HEK293 (cell line): ENCODE measurements at regions not wholly inside any gene's neighbourhood (a gene's known extent, or its start where the extent isn't known, plus 50 kb on each side); places are given as distances from the start of the nearest gene placed in this dataset.

Source experiments
- CTCF ChIA-PET: fragments of 350-600 bp; formaldehyde crosslinking; extraction: SDS; loops from one replicate; lab custom pipeline; 2021; ENCODE audit warnings: antibody characterized with exemption; lab: Yijun Ruan, JAX
- POLR2A ChIA-PET: fragments of 300-600 bp; formaldehyde crosslinking; extraction: SDS; loops from one replicate; lab custom pipeline; 2020; ENCODE audit warnings: antibody characterized with exemption, inconsistent platforms; lab: Yijun Ruan, JAX
- H3K27ac ChIP-seq: fragments of 200-500 bp; sonication (Bioruptor generic); 2 replicates; pipeline ENCODE4 v1.5.1; 2014; ENCODE audit warnings: low read depth, low read length, control low read depth, inconsistent platforms; ENCODE audit errors: extremely low read depth
- H3K36me3 ChIP-seq, 2 experiments: fragments of 200-500 bp in 1 of 2; sonication (Bioruptor generic) in 1 of 2; 1 replicate in 1 of 2; 2 replicates in 1 of 2; pipeline ENCODE4 v1.5.1; 2014 to 2017; ENCODE audit warnings: inconsistent platforms in 2 of 2, low read length in 2 of 2; ENCODE audit not compliant: control insufficient read depth in 2 of 2, insufficient read depth in 1 of 2
- H3K4me1 ChIP-seq: fragments of 200-500 bp; sonication (Bioruptor generic); 2 replicates; pipeline ENCODE4 v1.5.1; 2014; ENCODE audit warnings: mild to moderate bottlenecking, low read length, inconsistent platforms; ENCODE audit not compliant: control insufficient read depth, insufficient read depth
- H3K4me3 ChIP-seq: 2 replicates; pipeline ENCODE4 v1.5.1; 2011; ENCODE audit warnings: low read depth, mild to moderate bottlenecking, control low read depth, low read length, moderate library complexity
- H3K9me3 ChIP-seq: fragments of 200-500 bp; sonication (Bioruptor generic); 2 replicates; pipeline ENCODE4 v1.5.1; 2014; ENCODE audit warnings: low read depth, low read length, inconsistent platforms; ENCODE audit not compliant: control insufficient read depth, insufficient read depth
- BCL11B ChIP-seq: fragments of 450-650 bp; formaldehyde crosslinking; IDR thresholded peaks from 2 replicates; pipeline ENCODE4 v1.5.1; 2016; ENCODE audit warnings: low read depth, missing biosample characterization, missing genetic modification characterization
- PBX3 ChIP-seq: sonication (generic); formaldehyde crosslinking; IDR thresholded peaks from 2 replicates; pipeline ENCODE4 v1.8.1; 2022; ENCODE audit warnings: mild to moderate bottlenecking, moderate library complexity, missing genetic modification reagents
- TCF7L2 ChIP-seq: IDR thresholded peaks from 2 replicates; pipeline ENCODE4 v1.6.1; 2011; ENCODE audit warnings: low read depth, mild to moderate bottlenecking, inconsistent platforms, low read length, moderate library complexity, borderline replicate concordance
- WT1 ChIP-seq: fragments of 450-650 bp; formaldehyde crosslinking; IDR thresholded peaks from 2 replicates; pipeline ENCODE4 v1.5.1; 2016; ENCODE audit warnings: missing biosample characterization, missing genetic modification characterization
- ZBTB10 ChIP-seq: fragments of 450-650 bp; formaldehyde crosslinking; IDR thresholded peaks from 2 replicates; pipeline ENCODE4 v1.5.1; 2016; ENCODE audit warnings: missing biosample characterization, missing genetic modification characterization
- ZNF16 ChIP-seq: fragments of 450-650 bp; formaldehyde crosslinking; IDR thresholded peaks from 2 replicates; pipeline ENCODE4 v1.5.1; 2016; ENCODE audit warnings: low read depth, missing biosample characterization, missing genetic modification characterization
- ZNF221 ChIP-seq: fragments of 450-650 bp; formaldehyde crosslinking; IDR thresholded peaks from 2 replicates; pipeline ENCODE4 v1.5.1; 2017; ENCODE audit warnings: missing biosample characterization, missing genetic modification characterization, borderline replicate concordance
- ZNF366 ChIP-seq: fragments of 450-650 bp; formaldehyde crosslinking; conservative IDR thresholded peaks from 2 replicates; pipeline ENCODE4 v1.5.1; 2016; ENCODE audit warnings: missing biosample characterization, missing genetic modification characterization
- ZNF426 ChIP-seq: fragments of 450-650 bp; formaldehyde crosslinking; IDR thresholded peaks from 2 replicates; pipeline ENCODE4 v1.5.1; 2017; ENCODE audit warnings: missing biosample characterization, missing genetic modification characterization, mild to moderate bottlenecking, inconsistent platforms, moderate library complexity
- ZNF48 ChIP-seq: fragments of 450-650 bp; formaldehyde crosslinking; IDR thresholded peaks from 2 replicates; pipeline ENCODE4 v1.5.1; 2016; ENCODE audit warnings: missing biosample characterization, missing genetic modification characterization
- ZNF514 ChIP-seq: fragments of 450-650 bp; formaldehyde crosslinking; IDR thresholded peaks from 2 replicates; pipeline ENCODE4 v1.5.1; 2016; ENCODE audit warnings: missing biosample characterization, missing genetic modification characterization
- ZNF518A ChIP-seq: fragments of 450-650 bp; formaldehyde crosslinking; conservative IDR thresholded peaks from 2 replicates; pipeline ENCODE4 v1.5.1; 2016; ENCODE audit warnings: low read depth, missing biosample characterization, missing genetic modification characterization
- ZNF555 ChIP-seq: fragments of 450-650 bp; formaldehyde crosslinking; conservative IDR thresholded peaks from 2 replicates; pipeline ENCODE4 v1.5.1; 2017; ENCODE audit warnings: missing biosample characterization, mild to moderate bottlenecking, missing genetic modification characterization, inconsistent platforms
- ZNF561 ChIP-seq: fragments of 450-650 bp; IDR thresholded peaks from 2 replicates; pipeline ENCODE4 v1.5.1; 2018; ENCODE audit warnings: missing biosample characterization, missing genetic modification characterization, borderline replicate concordance
- ZNF585B ChIP-seq: fragments of 450-650 bp; formaldehyde crosslinking; IDR thresholded peaks from 2 replicates; pipeline ENCODE4 v1.5.1; 2016; ENCODE audit warnings: missing biosample characterization, missing genetic modification characterization
- ZNF654 ChIP-seq: fragments of 450-650 bp; formaldehyde crosslinking; IDR thresholded peaks from 2 replicates; pipeline ENCODE4 v1.5.1; 2016; ENCODE audit warnings: low read depth, missing biosample characterization, missing genetic modification characterization
- ZNF776 ChIP-seq: fragments of 450-650 bp; formaldehyde crosslinking; IDR thresholded peaks from 2 replicates; pipeline ENCODE4 v1.5.0; 2017; ENCODE audit warnings: missing biosample characterization, missing genetic modification characterization, borderline replicate concordance
- ZSCAN16 ChIP-seq: fragments of 450-650 bp; formaldehyde crosslinking; IDR thresholded peaks from 2 replicates; pipeline ENCODE4 v1.5.1; 2016; ENCODE audit warnings: missing biosample characterization, missing genetic modification characterization
- TF ChIP-seq, protein P1 (sequence below): fragments of 450-650 bp; formaldehyde crosslinking; IDR thresholded peaks from 2 replicates; pipeline ENCODE4 v1.5.1; 2016; ENCODE audit warnings: missing biosample characterization, missing genetic modification characterization
- TF ChIP-seq, protein P2 (sequence below): fragments of 450-650 bp; formaldehyde crosslinking; IDR thresholded peaks from 2 replicates; pipeline ENCODE4 v1.5.0; 2017; ENCODE audit warnings: missing biosample characterization, missing genetic modification characterization, borderline replicate concordance

DNA sequence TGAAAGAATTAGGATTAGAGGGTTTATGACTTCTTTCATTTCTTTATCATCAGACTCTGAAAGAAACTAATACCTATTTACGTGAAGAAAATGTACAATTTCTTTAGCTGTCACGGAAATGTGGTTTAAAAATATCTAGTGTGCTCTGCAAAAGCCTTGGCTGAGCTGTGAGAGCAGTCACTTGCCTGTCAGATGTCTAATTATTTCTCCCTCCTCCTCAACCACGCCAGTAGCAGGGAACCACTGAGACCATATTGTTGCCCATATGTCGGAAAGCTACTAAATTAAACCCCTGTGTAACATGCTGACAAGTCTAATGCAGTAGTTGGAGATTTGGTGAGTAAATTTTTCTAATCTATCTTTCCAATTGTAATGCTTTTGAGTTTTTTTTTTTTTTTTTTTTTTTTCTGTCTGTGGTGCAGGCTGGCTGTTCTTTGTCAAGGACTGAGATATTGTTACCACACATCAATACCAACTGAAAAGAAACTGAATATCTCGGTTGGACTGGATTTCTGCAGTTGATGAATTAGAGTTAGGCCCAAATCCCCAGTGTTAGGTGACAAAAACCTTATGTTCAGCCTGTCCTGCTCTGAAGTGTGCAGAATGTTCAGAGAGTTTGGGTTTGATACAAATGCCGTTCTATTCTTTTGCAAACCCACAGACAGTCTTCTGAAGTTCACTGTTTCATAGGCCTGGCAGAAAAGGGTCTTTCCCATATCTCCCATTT lies 302.9 kb upstream of the SYNCRIP start:
- ChIA-PET POLR2A (no interaction called here), CTCF (interaction anchor here (0.9 kb wide), 1 partner anchor 991 kb away, joined by 3 read pairs; the partner anchor contains the start of gene HTR1E)
- Histone ChIP-seq H3K4me1 (no peaks in the 10 kb centered on the region), H3K9me3 (no peaks in the 10 kb centered on the region), H3K4me3 (no peak overlapping the region), H3K27ac (no peak overlapping the region), H3K36me3 (no peaks in the 10 kb centered on the region)
- no peak for TF ChIP-seq ZNF561 (tag by site-specific recombination)
- no peak for TF ChIP-seq ZNF776

- POLR2A ChIA-PET: no interaction called here
These were observed 302.1 kb upstream of the SYNCRIP start for GRCh38 chr6:85944776-85945175.

More at GRCh38 chr6:85944776-85945175, 302.1 kb upstream of the SYNCRIP start:
- CTCF ChIA-PET: interaction anchor here (0.9 kb wide), 1 partner anchor 992 kb away, joined by 3 read pairs; the partner anchor contains the start of gene HTR1E
- Histone ChIP-seq H3K36me3 (no peaks in the 10 kb centered on the region), H3K4me1 (no peaks in the 10 kb centered on the region), H3K27ac (no peak overlapping the region), H3K4me3 (no peak overlapping the region), H3K9me3 (no peaks in the 10 kb centered on the region)
- TF ChIP-seq ZNF654: no peak
- TF ChIP-seq ZNF221: no peak
- no peak for TF ChIP-seq PBX3
- TF ChIP-seq ZNF518A (tag by site-specific recombination): no peak
- no peak for TF ChIP-seq ZNF48 (tag by site-specific recombination)
- no peak for TF ChIP-seq ZNF514 (tag by site-specific recombination)
- TF ChIP-seq, protein P1, sequence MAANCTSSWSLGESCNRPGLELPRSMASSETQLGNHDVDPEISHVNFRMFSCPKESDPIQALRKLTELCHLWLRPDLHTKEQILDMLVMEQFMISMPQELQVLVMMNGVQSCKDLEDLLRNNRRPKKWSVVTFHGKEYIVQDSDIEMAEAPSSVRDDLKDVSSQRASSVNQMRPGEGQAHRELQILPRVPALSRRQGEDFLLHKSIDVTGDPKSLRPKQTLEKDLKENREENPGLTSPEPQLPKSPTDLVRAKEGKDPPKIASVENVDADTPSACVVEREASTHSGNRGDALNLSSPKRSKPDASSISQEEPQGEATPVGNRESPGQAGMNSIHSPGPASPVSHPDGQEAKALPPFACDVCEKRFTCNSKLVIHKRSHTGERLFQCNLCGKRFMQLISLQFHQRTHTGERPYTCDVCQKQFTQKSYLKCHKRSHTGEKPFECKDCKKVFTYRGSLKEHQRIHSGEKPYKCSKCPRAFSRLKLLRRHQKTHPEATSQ: no peak
- no peak for TF ChIP-seq ZNF366 (tag by site-specific recombination)
- no peak for TF ChIP-seq TCF7L2
- no peak for TF ChIP-seq ZBTB10
- no peak for TF ChIP-seq ZNF16 (tag by site-specific recombination)
- no peak for TF ChIP-seq ZSCAN16 (tag by site-specific recombination)
- no peak for TF ChIP-seq BCL11B (tag by site-specific recombination)
- TF ChIP-seq ZNF555 (tag by site-specific recombination): no peak
- TF ChIP-seq ZNF585B (tag by site-specific recombination): no peak
- TF ChIP-seq ZNF426 (tag by site-specific recombination): no peak
- TF ChIP-seq, protein P2, sequence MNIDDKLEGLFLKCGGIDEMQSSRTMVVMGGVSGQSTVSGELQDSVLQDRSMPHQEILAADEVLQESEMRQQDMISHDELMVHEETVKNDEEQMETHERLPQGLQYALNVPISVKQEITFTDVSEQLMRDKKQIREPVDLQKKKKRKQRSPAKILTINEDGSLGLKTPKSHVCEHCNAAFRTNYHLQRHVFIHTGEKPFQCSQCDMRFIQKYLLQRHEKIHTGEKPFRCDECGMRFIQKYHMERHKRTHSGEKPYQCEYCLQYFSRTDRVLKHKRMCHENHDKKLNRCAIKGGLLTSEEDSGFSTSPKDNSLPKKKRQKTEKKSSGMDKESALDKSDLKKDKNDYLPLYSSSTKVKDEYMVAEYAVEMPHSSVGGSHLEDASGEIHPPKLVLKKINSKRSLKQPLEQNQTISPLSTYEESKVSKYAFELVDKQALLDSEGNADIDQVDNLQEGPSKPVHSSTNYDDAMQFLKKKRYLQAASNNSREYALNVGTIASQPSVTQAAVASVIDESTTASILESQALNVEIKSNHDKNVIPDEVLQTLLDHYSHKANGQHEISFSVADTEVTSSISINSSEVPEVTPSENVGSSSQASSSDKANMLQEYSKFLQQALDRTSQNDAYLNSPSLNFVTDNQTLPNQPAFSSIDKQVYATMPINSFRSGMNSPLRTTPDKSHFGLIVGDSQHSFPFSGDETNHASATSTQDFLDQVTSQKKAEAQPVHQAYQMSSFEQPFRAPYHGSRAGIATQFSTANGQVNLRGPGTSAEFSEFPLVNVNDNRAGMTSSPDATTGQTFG: no peak
- no peak for TF ChIP-seq WT1
